K562 (cell line): ENCODE measurements at regions not wholly inside any gene's neighbourhood (a gene's known extent, or its start where the extent isn't known, plus 50 kb on each side); places are given as distances from the start of the nearest gene placed in this dataset.
A peak's percentile ranks its signal among the peaks of the same experiment; 100 is the strongest.

Source experiments
- CREB3 ChIP-seq: fragments of 450-650 bp; conservative IDR thresholded peaks from 2 replicates; pipeline ENCODE4 v1.6.1; 2016; ENCODE audit warnings: missing genetic modification characterization, low read depth, mild to moderate bottlenecking, missing compliant biosample characterization, moderate library complexity
- CXXC5 ChIP-seq: fragments of 250-450 bp; sonication (Bioruptor Pico); IDR thresholded peaks from 2 replicates; pipeline ENCODE4 v1.8.0; 2022; ENCODE audit warnings: inconsistent platforms, mild to moderate bottlenecking, moderate library complexity
- EZH2 ChIP-seq: IDR thresholded peaks from 2 replicates; pipeline ENCODE4 v1.6.1; 2012; ENCODE audit warnings: low read depth, mild to moderate bottlenecking, inconsistent platforms, low read length, borderline replicate concordance
- ILK ChIP-seq: fragments of 450-650 bp; IDR thresholded peaks from 2 replicates; pipeline ENCODE4 v1.6.1; 2016; ENCODE audit warnings: missing genetic modification characterization, low read depth, mild to moderate bottlenecking, missing compliant biosample characterization, moderate library complexity, borderline replicate concordance
- IRF2 ChIP-seq: sonication (generic); formaldehyde crosslinking; IDR thresholded peaks from 2 replicates; pipeline ENCODE4 v1.8.1; 2022; ENCODE audit warnings: mild to moderate bottlenecking, missing genetic modification reagents
- MBD2 ChIP-seq: sonication (generic); IDR thresholded peaks from 2 replicates; pipeline ENCODE4 v1.6.1; 2016; ENCODE audit warnings: low read depth, borderline replicate concordance
- NFE2 ChIP-seq: IDR thresholded peaks from 2 replicates; pipeline ENCODE4 v1.6.1; 2014; ENCODE audit warnings: antibody characterized with exemption, low read depth
- NFXL1 ChIP-seq: fragments of 450-650 bp; formaldehyde crosslinking; IDR thresholded peaks from 2 replicates; pipeline ENCODE4 v1.4.0; 2021; ENCODE audit warnings: mild to moderate bottlenecking
- NR1H2 ChIP-seq: sonication (generic); formaldehyde crosslinking; IDR thresholded peaks from 2 replicates; pipeline ENCODE4 v1.4.0; 2020; ENCODE audit warnings: mild to moderate bottlenecking, missing genetic modification reagents
- PHB2 ChIP-seq: fragments of 450-650 bp; IDR thresholded peaks from 2 replicates; pipeline ENCODE4 v1.6.1; 2017; ENCODE audit warnings: low read depth
- SETDB1 ChIP-seq: IDR thresholded peaks from one replicate; pipeline ENCODE4 v1.6.1; 2012; ENCODE audit warnings: low read length, control low read depth, inconsistent platforms
- SREBF2 ChIP-seq: sonication (generic); formaldehyde crosslinking; IDR thresholded peaks from 2 replicates; pipeline ENCODE4 v1.4.0; 2020; ENCODE audit warnings: mild to moderate bottlenecking, missing genetic modification reagents
- STAG1 ChIP-seq: sonication (generic); formaldehyde crosslinking; IDR thresholded peaks from 2 replicates; pipeline ENCODE4 v1.5.0; 2020; ENCODE audit warnings: missing genetic modification reagents, borderline replicate concordance
- TRIM25 ChIP-seq: fragments of 450-650 bp; IDR thresholded peaks from 2 replicates; pipeline ENCODE4 v1.7.0; 2016; ENCODE audit warnings: borderline replicate concordance
- ZBTB12 ChIP-seq: fragments of 250-450 bp; sonication (Bioruptor Pico); IDR thresholded peaks from 2 replicates; pipeline ENCODE4 v1.4.0; 2020
- ZBTB34 ChIP-seq: fragments of 250-450 bp; sonication (Bioruptor Pico); IDR thresholded peaks from 2 replicates; pipeline ENCODE4 v1.8.0; 2021; ENCODE audit warnings: mild to moderate bottlenecking, moderate library complexity
- ZHX1 ChIP-seq: fragments of 150-350 bp; conservative IDR thresholded peaks from 2 replicates; pipeline ENCODE4 v1.6.1; 2014; ENCODE audit warnings: low read length

GRCh38 chr7:110573862-110574528, 516.9 kb upstream of the LRRN3 start (continued):
- no peak for TF ChIP-seq PHB2
- TF ChIP-seq CREB3 (tag): no peak
- TF ChIP-seq IRF2 (CRISPR knock-in tag): no peak
- no peak for TF ChIP-seq ZHX1
- no peak for TF ChIP-seq SETDB1
- peak; percentile 77 for TF ChIP-seq NFE2
- no peak for TF ChIP-seq NFXL1 (CRISPR knock-in tag)
- TF ChIP-seq SREBF2 (CRISPR knock-in tag): no peak
- no peak for TF ChIP-seq MBD2
- no peak for TF ChIP-seq ZBTB34
- TF ChIP-seq TRIM25: no peak
- no peak for TF ChIP-seq EZH2
- TF ChIP-seq ZBTB12: no peak
- TF ChIP-seq CXXC5: no peak
- TF ChIP-seq STAG1 (CRISPR knock-in tag): no peak
- no peak for TF ChIP-seq ILK (tag)
- TF ChIP-seq NR1H2 (CRISPR knock-in tag): no peak
